GM12864 (cell line): ENCODE measurements at regions not wholly inside any gene's neighbourhood (a gene's known extent, or its start where the extent isn't known, plus 50 kb on each side); places are given as distances from the start of the nearest gene placed in this dataset.

Source experiments
- DNase-seq: peaks from one replicate; pipeline ENCODE4 v3.0.0-alpha.2; 2011; ENCODE audit warnings: low read depth
- H3K4me3 ChIP-seq: 2 replicates; pipeline ENCODE4 v1.5.1; 2011; ENCODE audit warnings: mild to moderate bottlenecking, low read depth, low read length, control low read depth
- CTCF ChIP-seq: IDR thresholded peaks from 2 replicates; pipeline ENCODE4 v1.5.1; 2011; ENCODE audit warnings: low read depth, mild to moderate bottlenecking, moderate library complexity, low read length, control low read depth, inconsistent platforms; ENCODE audit errors: missing control alignments

- TF ChIP-seq CTCF: no peak
- DNase-seq: no peak
- H3K4me3 ChIP-seq: no peak overlapping the region
Measured at GRCh38 chr7:27375958-27376357, 133.4 kb downstream of the EVX1 start.

DNA sequence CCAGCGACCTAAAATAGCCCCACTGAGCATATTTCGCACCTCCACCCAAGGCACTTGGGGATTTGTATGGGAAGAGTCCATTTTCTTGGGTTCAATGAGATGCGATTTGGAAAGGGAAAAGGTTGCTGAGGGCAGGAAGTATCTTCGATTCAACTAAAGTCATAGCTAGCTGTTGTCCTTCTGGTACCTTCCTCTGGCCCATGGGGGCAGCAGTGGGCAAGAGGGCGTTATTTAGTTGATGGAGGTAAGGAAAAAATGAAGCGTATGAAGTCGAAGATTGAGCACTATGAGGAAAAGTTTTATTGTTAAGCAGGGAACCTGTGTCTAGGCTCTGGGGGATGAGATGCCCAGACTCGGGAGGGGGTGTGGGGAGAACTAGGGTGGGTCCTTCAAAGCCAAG is 135.4 kb downstream of the EVX1 start:
- H3K4me3 ChIP-seq: no peak overlapping the region
- DNase-seq: no peak
- TF ChIP-seq CTCF: no peak

GRCh38 chr7:27382307-27382706 is 139.7 kb downstream of the EVX1 start:
- no peak overlapping the region for H3K4me3 ChIP-seq
- DNase-seq: no peak
- TF ChIP-seq CTCF: no peak

- no peak for TF ChIP-seq CTCF
- DNase-seq: no peak
- no peak overlapping the region for H3K4me3 ChIP-seq
Measured at GRCh38 chr7:27386581-27386980, 144.0 kb downstream of the EVX1 start.

DNA sequence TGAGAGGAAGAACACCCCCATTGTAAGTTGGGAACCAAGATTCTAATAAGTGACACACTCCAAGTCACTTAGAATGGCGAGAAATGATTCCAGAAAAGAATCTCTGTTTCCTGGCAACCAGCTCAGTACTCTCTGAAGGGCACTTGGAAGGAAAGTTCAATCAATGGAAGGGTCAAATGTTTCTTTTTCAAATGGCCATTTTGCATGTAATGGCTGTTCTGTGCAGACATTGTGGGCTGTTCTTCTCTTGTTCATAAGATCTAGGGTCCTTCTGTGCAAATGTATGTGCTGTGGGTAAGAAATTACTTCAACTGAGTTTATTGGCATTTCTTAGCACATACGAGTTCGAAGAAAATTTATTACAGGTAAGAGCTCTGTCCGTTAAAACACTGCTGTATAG is 145.3 kb downstream of the EVX1 start:
- H3K4me3 ChIP-seq: no peak overlapping the region
- TF ChIP-seq CTCF: no peak
- no peak for DNase-seq

DNA sequence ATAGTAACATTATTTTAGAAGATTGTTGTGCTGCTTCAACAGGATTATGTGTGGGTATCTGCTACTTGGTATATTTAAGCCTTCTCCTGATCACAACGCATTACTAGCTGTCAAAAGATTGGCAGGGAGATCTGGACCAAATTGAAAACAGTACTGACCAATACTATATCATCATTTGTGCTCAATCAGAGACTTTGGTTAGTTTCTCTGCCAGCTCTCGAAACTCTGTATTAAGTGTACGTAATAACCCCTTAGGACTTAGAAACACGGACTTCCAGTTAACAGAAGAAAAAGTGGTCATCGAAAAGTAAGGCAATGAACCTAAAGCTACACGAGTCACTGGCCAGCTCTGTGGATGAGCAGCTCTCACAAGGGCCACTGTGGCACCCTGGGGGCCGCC is 146.0 kb downstream of the EVX1 start:
- no peak for TF ChIP-seq CTCF

DNA sequence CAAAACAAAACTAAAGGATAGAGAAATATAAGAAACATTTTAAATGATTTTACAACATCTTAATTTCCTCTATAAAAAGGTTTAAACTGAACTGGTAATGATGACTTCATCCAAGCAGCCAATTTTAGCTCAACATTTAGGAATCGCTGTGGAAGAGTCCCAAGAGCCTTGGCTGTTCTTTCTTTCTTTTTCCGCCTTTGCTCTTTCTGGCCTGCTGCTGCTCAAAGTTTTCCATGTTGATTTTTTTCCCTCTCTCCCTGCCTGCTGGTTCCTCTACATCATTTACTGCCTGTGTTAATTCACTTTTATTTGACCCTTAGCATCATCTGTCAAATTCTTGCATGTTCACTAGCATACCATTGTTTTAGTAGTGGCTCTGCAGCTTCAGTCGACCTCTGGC is 146.9 kb downstream of the EVX1 start:
- no peak for TF ChIP-seq CTCF

More for the DNA sequence above, 146.0 kb downstream of the EVX1 start:
- DNase-seq: no peak
- no peak overlapping the region for H3K4me3 ChIP-seq

More for the DNA sequence above, 146.9 kb downstream of the EVX1 start:
- H3K4me3 ChIP-seq: no peak overlapping the region
- DNase-seq: no peak
